GM19239 (cell line): ENCODE measurements at regions not wholly inside any gene's neighbourhood (a gene's known extent, or its start where the extent isn't known, plus 50 kb on each side); places are given as distances from the start of the nearest gene placed in this dataset.

Experiments used
- DNase-seq: peaks from one replicate; pipeline ENCODE4 v3.0.0; 2011; ENCODE audit warnings: low spot score; ENCODE audit not compliant: insufficient read length
- FAIRE-seq: peaks from 2 replicates; lab custom pipeline; 2011; peaks lifted over from hg19 to GRCh38; lab: Jason Lieb, UNC

DNA sequence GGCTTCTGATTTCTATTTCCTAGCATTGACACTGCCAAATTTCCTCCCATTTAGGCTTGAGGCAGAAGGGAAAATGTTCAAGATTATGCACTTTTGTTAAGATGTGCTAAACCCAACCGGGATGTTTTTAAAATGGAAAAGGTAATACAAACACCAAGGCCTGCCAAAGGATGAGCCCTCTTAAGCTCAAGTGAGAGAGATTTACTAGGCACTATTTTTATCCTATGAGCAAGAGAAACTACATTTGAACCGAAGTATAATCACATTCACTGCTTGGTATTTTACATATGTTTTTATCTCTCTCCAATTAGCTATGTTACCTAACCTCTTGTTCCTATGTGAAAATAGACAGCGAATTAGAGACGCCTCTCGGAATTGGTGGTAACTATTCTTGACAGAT, 295.8 kb downstream of the GABRB3 start:
- no peak for FAIRE-seq
- DNase-seq = no peak

DNA sequence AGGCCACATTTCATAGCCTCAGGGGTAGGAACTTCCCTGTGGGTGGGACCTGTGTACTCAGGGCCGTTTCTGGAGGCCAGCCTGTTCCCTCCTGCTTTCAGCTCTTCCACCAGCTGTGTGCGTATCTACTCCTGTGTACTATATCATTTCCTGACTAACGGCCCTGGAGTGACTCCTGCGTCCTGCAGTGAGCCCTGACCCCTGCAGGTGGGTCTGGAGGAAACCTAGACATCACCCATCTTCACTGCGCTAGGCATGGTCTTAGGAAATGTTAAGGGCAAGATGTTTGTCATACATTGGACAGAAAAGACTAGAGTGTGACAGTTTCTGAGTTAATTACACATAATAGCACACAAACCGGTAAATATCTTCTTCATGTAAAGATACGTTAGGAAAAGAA, 297.3 kb downstream of the GABRB3 start:
- no peak for DNase-seq
- FAIRE-seq = no peak

DNA sequence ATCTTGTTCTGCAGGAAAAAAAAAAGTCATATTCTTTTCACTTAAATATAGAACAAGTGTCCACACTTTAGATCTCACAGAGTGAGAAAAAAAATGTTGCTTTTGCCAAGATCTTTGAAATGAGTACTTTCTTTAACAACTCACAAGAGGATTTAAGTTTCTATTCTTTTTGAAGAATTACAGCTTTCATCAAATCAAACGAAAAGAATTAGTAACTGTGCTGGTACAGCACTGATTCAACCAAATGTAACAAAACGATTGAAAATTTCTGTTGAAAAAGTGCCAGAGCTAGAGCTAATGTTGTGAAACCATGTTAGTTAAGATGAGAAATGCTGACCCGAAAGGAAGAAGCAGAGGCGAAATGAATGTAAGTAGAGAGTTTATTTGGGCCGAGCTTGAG, 300.2 kb downstream of the GABRB3 start:
- DNase-seq (no peak), FAIRE-seq (no peak)

DNA sequence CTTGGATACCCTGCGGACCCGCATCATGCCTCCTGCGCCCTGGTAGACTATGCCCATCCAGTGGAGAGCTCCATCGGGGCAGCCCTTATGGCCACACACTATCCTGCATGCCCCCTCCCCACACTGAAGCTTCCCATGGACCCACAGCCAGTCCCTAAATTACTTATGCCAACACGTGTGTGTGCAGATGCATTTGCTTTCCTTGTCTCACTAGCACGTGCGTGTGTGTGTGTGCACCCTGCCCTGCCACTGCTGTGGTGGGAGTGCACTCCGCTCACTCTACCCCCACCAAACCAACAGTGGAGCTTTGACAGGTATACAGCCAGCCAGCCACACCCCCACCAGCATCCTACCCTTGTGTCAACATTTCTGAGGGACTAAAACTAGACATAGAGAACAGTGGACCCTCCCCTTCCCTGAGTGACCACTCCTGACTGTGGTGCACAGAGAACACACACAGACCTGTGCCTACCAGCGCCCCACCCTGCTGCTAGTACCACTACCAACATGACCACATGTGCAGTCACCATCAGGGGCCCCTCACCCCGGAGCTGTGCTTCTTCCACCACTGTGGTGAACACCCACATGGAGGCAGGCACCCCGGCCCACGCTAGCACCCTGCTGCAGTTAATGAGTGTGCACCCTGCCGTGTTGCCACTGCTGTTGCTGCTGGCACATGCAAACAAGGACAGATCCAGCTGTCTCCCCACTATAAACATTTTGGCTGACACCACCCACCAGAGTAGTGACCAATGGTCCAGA, 310.8 kb downstream of the GABRB3 start:
- FAIRE-seq (no peak), DNase-seq (no peak)

DNA sequence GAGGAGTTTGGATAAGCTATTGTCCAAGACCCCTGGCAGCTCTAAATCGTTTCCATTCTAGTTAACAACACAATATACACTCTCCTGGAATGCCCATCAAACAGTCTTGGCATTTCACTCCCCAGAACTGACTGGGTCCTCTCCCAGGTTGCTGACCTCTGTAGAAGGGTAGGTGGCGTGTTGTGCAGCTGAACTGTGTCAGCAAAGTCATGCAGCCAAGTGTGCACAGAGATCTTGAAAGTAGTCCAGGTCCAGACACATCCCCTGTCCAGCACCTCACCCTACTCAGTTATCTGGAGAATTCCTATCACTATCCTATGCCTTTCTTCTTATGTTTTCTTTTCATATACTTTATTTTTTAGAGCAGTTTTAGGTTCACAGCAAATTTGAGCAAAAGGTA, 312.7 kb downstream of the GABRB3 start:
- FAIRE-seq = no peak

DNA sequence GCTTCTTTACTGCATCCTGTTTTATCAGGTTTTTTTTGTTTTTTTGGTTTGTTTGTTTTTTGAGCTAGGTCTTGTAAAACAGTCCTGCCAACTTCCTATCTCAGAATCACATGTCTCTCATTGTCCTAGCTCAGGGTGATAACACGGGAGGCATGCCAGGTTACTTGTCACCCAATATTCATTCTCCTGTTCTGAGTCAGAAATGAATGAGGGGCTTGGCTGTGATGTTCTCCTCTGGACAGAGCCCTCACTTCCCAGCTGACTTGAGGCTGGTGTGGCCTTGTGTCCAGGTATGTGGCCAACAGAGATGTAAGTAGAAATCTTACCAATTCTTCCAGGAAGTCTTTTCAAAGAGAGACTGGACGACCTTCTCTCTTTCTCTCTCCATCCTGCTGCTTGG, 317.0 kb downstream of the GABRB3 start:
- DNase-seq (no peak), FAIRE-seq (no peak)

More for the DNA sequence above, 312.7 kb downstream of the GABRB3 start:
- DNase-seq = no peak

DNA sequence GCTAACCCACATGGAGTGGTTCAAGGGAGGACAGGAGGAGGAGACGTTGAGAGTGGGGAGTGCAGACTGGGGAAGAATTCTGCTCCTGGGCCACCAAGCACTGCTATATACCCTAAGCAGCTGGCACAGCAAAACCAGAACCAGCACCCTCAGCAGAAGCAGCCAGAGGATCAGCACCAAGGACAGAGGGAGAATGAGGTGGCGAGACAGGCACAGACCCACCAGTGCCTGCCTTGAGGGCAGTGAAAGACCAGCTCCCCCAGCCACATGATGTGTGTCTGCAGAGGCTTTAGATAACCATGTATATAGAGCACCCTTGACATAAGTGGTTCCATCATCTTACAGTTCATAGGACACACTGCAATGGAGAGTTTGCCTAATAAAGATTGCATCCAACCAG, 319.0 kb downstream of the GABRB3 start:
- DNase-seq = no peak
- no peak for FAIRE-seq

DNA sequence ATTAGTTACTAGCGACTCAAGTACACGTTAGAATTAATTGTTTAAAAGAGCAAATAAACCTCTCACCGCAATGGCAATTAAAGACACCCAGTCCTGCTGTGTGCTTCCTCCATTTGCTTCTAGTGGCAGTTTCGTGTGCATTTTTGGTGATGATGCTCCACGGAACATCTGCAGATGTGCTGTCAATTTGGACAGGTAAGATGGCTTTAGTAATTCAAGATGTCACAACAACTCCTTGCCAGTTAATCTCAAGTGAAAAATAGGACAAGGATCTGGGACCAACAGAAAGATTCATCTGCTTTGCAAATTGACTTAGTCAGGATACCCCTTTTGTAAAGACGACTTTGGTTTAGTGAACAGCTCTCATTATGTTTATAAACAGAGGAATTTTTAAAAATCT, 320.9 kb downstream of the GABRB3 start:
- DNase-seq (no peak), FAIRE-seq (no peak)

DNA sequence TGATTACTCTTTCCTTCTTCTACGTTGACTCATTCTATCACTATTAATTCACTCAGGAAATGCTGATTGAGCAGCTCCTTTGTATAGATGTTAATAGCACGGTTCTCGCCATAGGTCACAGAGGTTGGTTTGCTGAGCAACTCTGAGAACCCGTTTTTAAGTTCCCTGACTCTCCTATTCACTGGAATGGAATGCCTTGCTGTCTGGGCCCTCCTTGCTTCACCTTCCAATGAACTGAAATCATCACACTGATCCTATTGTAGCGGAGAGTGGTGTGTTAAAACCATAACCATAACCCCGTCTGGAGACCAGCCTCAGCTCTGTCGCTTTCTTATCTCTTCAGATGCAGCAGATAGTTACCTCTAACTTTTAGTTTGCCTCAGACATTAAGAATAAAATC, 323.6 kb downstream of the GABRB3 start:
- FAIRE-seq = no peak
- no peak for DNase-seq

DNA sequence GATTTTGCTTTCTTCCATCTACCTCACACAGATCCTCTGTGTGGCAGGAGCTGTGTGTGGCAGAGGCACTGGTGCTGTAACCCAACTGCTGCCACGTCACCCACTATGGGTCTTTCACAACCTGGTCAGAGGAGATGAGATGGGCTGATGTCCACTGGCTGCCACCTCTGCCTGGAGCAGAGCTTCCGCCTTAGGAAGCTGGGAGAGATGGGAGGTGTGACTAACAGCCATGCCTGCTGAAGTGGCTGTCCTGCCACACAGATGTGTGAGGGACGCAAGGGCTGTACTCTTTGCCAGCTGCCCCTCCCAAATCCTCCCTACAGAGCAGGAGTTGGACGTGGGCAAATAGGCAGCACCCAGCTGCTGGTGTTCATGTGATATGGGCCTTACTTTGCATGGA, 329.5 kb downstream of the GABRB3 start:
- DNase-seq (no peak), FAIRE-seq (no peak)

DNA sequence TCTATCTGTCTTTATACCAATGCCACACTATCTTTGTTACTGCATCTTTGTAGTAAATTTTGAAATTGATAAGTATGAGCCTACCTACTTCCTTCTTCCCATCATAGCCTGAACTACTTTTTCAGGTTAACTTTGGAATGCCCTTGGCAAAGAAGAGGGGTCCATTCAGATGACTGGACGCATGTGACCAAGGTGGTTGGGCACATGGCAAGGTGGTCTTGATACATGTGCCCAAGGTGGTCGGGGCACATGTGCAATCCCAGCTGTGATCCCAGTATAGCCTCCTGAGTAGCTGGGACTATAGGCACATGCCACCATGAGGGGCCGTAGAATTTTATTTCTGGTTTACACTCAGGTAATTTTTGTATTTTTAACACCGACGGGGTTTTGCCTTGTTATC, 330.2 kb downstream of the GABRB3 start:
- FAIRE-seq (no peak), DNase-seq (no peak)

DNA sequence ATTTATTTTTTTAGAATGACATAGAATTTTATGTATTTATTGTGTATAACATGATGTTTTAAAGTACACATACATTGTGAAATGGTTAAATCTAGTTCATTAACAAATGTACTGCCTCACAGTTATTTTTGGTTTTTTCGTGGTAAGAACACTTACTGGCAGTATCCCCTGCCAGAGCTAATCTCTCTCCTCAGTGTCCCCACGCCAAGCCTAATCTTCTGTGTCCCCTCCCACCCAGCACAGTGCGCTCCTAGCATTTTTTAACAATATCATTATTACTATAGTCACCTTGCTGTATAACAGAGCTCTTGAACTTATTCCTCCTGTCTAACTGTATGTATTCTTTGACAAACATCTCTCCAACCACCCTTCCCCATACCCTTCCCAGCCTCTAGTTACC, 333.2 kb downstream of the GABRB3 start:
- FAIRE-seq (no peak), DNase-seq (no peak)

DNA sequence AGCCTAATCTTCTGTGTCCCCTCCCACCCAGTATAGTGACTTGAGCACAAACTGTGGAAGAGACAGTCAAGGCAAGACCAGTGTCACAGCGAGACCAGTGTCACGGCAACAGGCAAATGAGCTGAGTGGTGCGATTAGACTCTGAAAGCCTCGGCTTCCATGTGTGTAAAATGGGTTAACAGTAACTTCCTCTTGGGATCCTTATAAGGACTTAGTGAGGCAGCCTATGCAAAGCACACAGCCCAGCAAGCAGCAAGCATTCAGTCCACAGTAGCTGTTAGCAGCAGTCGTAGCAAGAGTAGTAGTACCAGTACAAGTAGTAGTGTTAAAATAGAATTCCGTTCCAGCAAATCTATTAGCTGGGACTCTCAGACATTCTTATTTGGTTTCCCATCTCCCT, 334.1 kb downstream of the GABRB3 start:
- FAIRE-seq (no peak), DNase-seq (no peak)

DNA sequence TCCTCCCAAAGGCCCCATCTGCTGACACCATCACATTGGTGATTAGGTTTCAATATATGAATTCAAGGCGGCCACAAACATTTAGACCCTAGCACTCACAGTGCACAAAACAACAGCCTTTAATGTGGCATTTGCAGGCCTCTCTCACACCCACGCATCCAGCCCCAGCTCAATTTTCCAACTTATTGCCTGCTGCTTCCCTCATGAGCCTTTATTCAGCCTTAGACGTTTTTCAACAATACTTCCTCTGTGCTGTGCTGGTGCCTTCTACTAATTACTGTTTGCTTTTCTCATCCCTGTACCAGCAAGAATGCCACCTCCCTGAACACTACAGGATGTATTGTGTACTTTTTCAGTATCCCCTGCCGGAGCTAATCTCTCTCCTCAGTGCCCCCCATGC, 334.6 kb downstream of the GABRB3 start:
- no peak for FAIRE-seq

DNA sequence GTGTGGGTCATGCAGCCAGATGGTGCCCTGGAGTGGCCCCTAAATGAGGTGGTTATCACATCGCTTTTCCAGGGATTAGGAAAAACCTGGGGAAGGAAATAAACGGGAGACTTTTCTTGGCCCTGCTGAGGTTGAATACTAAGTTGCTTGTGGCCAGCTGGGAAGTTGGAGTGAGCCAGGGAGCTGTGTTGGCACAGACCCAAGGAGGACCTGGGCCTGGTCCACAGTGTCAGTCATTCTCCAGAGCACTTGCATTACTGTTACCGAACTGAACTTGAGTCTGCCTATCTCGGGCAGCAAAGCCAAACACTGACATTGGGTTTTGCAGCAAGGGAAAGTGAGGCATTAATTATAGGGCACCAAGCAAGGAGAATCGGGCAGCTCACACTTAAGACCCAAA, 339.0 kb downstream of the GABRB3 start:
- DNase-seq (no peak), FAIRE-seq (no peak)

More for the DNA sequence above, 334.6 kb downstream of the GABRB3 start:
- no peak for DNase-seq

DNA sequence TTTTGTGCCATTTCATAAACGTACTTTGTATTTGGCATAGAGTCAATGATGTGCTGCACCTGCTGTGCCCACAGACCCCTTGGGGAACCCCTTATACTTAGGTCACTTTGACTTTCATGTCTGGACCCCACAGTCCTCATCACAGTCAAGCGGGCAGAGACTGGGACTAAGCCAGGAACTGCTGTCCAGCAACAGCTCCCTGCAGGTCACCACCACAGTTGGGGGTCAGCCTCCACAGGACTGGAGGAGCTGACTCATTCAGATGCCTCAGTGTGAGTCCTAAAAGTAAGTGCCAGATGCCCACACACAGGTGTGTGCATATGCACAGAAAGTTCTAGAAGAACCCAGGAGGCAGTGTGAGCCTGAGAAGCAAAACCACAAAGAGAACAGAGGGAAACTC, 339.8 kb downstream of the GABRB3 start:
- no peak for DNase-seq
- FAIRE-seq = no peak

DNA sequence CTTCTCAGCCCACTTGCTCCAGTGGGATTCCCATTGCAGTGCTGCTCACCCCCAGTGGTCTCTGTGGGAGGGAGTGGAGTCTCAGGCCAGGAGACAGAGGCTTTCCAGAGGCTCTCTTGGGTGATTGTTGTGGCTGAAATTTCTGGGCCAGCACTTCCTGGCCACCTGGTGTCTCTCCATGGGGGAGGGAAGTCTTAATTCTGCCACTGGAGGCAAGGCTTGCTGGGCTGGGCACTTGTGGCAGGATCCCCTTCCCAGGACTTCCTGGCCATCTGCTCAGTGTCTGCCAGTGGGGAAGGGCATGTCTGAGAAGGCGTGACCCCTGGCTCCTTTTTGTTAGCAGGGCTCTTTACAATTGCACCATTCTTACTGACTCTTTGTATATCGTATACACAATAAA, 351.8 kb downstream of the GABRB3 start:
- FAIRE-seq = no peak
- no peak for DNase-seq

DNA sequence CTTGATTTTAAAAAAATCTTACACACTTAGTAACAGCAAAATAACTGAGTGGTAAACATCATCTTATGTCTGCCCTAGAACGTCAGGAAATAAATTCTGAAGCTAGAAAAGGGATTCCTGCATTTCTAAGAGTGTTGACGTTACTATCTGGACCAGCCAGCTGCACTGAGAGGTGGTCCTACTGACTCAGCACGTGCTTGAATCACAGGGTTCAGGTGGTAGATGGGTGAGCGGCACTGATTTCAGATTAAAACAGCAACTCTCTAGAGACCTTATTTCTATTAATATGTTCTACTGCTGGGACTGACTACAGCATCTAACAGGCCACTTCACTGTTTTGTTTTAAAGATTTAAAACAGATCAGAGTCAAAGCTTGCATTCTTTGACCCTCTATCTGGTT, 377.2 kb downstream of the GABRB3 start:
- DNase-seq (no peak), FAIRE-seq (no peak)

DNA sequence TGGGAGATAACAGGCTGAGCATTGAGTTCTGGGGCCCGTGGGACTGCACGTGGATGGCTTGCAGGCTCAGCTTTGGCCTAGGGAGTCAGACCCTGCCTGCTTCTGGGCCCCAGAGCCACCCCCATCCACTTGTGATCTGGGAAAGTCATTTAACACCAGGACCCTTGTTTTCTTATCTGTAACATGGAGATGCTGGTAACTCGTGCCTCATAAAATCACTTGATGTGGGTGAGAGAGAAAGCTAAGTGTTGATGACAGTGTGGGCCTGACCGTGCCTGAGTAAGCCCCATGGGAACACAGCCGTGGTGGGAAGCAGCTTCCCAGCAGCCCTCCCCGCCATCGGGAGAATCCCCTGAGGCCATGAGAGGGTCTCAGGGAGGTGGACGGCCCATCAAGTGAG, 378.1 kb downstream of the GABRB3 start:
- FAIRE-seq (no peak), DNase-seq (no peak)

DNA sequence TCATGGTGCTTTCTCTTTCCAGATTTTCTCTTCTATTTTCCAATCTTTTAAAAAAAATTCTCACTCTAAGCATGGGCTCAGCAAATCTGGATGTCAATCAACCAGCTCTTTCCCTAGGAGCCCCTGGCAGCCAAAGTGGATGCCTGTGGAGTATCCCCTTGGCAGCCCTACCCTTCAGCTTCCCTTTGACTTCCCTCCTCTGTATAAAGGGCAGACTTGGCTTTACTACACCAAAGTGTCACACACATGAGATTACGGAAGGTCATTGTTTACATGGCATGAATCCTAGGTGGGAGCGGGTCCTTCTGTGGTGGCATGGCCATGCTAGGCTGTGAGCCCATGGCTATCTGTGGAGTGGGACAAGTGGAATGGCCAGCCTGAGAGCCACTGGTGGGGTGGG, 379.9 kb downstream of the GABRB3 start:
- DNase-seq (no peak), FAIRE-seq (no peak)

DNA sequence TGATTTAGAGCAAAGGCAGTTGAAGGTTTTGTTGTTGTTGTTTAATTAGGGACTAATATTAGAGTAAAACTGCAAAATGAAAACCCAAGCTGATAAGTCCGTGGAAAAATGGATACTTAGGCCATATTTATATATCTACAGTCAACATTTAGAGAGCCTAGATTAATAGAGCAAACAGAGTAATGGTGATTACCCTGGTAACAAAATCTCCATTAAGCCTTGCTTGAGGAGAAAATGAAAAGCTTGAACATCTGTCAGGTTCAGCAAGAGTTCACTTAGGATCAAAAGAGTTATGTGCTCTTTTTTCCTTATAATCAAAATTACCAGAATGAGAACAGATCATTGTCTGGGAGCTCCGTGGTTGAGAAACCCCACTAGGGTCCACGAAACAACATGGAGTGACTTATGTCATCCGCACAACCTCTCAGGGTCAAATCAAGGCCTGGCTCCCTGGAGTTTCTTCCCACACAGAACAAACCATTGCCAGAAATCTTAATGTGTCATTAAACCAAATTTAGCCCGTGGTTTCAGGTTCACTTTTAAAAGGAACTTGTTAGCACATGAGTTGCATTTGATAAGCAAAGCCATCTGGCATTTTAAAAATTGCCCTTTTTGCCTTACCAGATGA, 381.2 kb downstream of the GABRB3 start:
- DNase-seq (no peak), FAIRE-seq (no peak)

DNA sequence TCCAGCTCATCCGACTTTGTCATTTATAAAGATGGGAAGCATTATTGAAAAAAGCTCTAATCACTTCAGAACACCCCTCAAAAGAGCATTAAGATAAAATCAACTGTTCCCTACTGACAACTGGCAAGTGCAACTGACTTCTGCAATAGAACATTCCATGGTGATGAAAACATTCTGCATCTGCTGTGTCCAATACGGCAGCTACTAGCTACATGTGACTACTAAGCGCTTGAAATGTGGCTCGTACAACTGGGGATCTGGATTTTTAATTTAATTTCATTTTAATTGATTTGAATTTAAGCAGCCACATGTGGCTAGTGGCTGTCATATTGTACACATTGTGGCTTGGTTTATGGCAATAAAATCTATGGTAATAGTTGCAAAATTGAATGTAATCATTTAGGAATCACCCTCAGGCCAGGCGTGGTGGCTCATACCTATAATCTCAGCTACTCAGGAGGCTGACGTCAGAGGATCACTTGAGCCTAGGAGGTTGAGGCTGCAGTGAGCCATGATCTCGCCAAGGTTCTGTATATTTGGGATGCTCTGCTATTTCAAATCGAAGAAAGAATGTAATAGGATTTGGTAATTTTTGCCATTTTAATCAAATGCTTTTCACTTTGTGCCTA, 390.3 kb downstream of the GABRB3 start:
- no peak for FAIRE-seq
- DNase-seq = no peak
